ENCODE measurements at regions not wholly inside any gene's neighbourhood (a gene's known extent, or its start where the extent isn't known, plus 50 kb on each side); places are given as distances from the start of the nearest gene placed in this dataset.

GRCh38 chr4:23943478-23943877, 53.6 kb upstream of the PPARGC1A start:
- TF ChIP-seq, protein P1, sequence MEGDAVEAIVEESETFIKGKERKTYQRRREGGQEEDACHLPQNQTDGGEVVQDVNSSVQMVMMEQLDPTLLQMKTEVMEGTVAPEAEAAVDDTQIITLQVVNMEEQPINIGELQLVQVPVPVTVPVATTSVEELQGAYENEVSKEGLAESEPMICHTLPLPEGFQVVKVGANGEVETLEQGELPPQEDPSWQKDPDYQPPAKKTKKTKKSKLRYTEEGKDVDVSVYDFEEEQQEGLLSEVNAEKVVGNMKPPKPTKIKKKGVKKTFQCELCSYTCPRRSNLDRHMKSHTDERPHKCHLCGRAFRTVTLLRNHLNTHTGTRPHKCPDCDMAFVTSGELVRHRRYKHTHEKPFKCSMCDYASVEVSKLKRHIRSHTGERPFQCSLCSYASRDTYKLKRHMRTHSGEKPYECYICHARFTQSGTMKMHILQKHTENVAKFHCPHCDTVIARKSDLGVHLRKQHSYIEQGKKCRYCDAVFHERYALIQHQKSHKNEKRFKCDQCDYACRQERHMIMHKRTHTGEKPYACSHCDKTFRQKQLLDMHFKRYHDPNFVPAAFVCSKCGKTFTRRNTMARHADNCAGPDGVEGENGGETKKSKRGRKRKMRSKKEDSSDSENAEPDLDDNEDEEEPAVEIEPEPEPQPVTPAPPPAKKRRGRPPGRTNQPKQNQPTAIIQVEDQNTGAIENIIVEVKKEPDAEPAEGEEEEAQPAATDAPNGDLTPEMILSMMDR (conservative IDR thresholded peaks at IDR 0.05; ENCODE audit: low read depth, low read length), result no peak
- TF ChIP-seq EZH2 (IDR thresholded peaks at IDR 0.05; ENCODE audit: low read length, unreplicated experiment), result no peak
